Loucy (cell line): ENCODE measurements at regions not wholly inside any gene's neighbourhood (a gene's known extent, or its start where the extent isn't known, plus 50 kb on each side); places are given as distances from the start of the nearest gene placed in this dataset.

Experiments
- H2AFZ ChIP-seq: fragments of 200-600 bp; sonication (generic); 2 replicates; pipeline ENCODE4 v1.6.0; 2016; ENCODE audit warnings: antibody characterized with exemption, mild to moderate bottlenecking, low read length, moderate library complexity
- H3F3A ChIP-seq: fragments of 200-600 bp; 2 replicates; pipeline ENCODE4 v1.6.0; 2016; ENCODE audit warnings: antibody characterized with exemption, low read depth, mild to moderate bottlenecking
- H3K27me3 ChIP-seq: fragments of 200-600 bp; sonication (generic); 2 replicates; pipeline ENCODE4 v1.6.1; 2014; ENCODE audit warnings: low read length, mild to moderate bottlenecking; ENCODE audit not compliant: insufficient read depth, poor library complexity, severe bottlenecking
- H3K36me3 ChIP-seq: fragments of 200-600 bp; sonication (generic); 2 replicates; pipeline ENCODE4 v1.6.1; 2016; ENCODE audit warnings: low read length; ENCODE audit not compliant: insufficient read depth
- H3K4me1 ChIP-seq: fragments of 200-600 bp; sonication (generic); 2 replicates; pipeline ENCODE4 v1.5.1; 2014; ENCODE audit warnings: low read length, mild to moderate bottlenecking; ENCODE audit not compliant: insufficient read depth, poor library complexity, severe bottlenecking
- H3K4me2 ChIP-seq: fragments of 200-600 bp; sonication (generic); 2 replicates; pipeline ENCODE4 v1.6.0; 2014; ENCODE audit warnings: antibody characterized with exemption, low read length, low read depth, mild to moderate bottlenecking; ENCODE audit not compliant: poor library complexity, severe bottlenecking
- H3K4me3 ChIP-seq: fragments of 200-600 bp; sonication (generic); 2 replicates; pipeline ENCODE4 v1.5.1; 2014; ENCODE audit warnings: low read length, mild to moderate bottlenecking, mixed read lengths; ENCODE audit not compliant: poor library complexity, severe bottlenecking
- H3K79me2 ChIP-seq: fragments of 200-600 bp; sonication (generic); 2 replicates; pipeline ENCODE4 v1.6.1; 2014; ENCODE audit warnings: low read length; ENCODE audit not compliant: insufficient read depth
- H3K9ac ChIP-seq: fragments of 200-600 bp; sonication (generic); 2 replicates; pipeline ENCODE4 v1.6.0; 2014; ENCODE audit warnings: mild to moderate bottlenecking, low read depth, low read length, moderate library complexity; ENCODE audit not compliant: poor library complexity, severe bottlenecking
- H3K9me2 ChIP-seq: fragments of 200-600 bp; sonication (generic); replicated peaks from 2 replicates; pipeline ENCODE4 v1.6.1; 2016; ENCODE audit warnings: low read depth, low read length, mixed read lengths
- H3K9me3 ChIP-seq: fragments of 200-600 bp; sonication (generic); 2 replicates; pipeline ENCODE4 v1.6.1; 2014; ENCODE audit warnings: mild to moderate bottlenecking, antibody characterized with exemption, low read length, low read depth; ENCODE audit not compliant: insufficient read depth
- H4K20me1 ChIP-seq: fragments of 200-600 bp; sonication (generic); 2 replicates; pipeline ENCODE4 v1.6.0; 2014; ENCODE audit warnings: antibody characterized with exemption, low read length, mild to moderate bottlenecking; ENCODE audit not compliant: insufficient read depth, poor library complexity, severe bottlenecking
- EZH2phosphoT487 ChIP-seq: fragments of 200-600 bp; IDR thresholded peaks from 2 replicates; pipeline ENCODE4 v1.6.1; 2018; ENCODE audit warnings: antibody characterized with exemption, mild to moderate bottlenecking, moderate library complexity, borderline replicate concordance
- TF ChIP-seq, protein P1 (sequence below): fragments of 200-600 bp; sonication (generic); conservative IDR thresholded peaks from 2 replicates; pipeline ENCODE4 v1.5.1; 2014; ENCODE audit warnings: mild to moderate bottlenecking, antibody characterized with exemption, low read length

DNA sequence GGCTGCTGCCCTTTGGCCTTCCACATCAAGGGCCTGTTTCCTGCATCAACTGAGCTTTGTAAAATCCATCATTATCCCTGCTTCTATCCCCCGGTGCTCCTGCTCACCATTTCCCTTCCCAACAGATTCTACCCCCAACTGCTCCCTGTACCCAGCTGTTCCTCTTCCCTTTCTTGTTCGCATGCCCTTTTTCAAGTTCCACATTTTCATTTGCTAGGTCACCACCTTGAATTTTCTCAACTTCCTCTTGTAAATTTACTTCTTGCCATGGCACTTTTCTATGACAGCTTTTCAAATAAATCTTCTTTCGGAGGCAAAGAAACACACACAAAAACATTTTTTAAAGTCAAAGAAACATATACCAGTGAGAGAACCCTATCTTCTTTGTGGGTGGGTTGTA is 330.5 kb upstream of the ADGRL2 start:
- H3K4me2 ChIP-seq = no peak overlapping the region

GRCh38 chr1:81467383-81467782 is 333.4 kb upstream of the ADGRL2 start:
- Histone ChIP-seq H2AFZ (no peak overlapping the region), H3K27me3 (no peaks in the 10 kb centered on the region)

More for the DNA sequence above, 330.5 kb upstream of the ADGRL2 start:
- Histone ChIP-seq H3K79me2 (no peaks in the 10 kb centered on the region), H3K9me2 (no peaks in the 10 kb centered on the region), H3K9me3 (no peaks in the 10 kb centered on the region; the same call in 1 of the 2 replicates), H3K27me3 (no peaks in the 10 kb centered on the region), H3K4me3 (no peak overlapping the region), H2AFZ (no peak overlapping the region), H3F3A (no peaks in the 10 kb centered on the region), H3K36me3 (no peaks in the 10 kb centered on the region), H4K20me1 (no peaks in the 10 kb centered on the region), H3K4me1 (no peaks in the 10 kb centered on the region), H3K9ac (no peak overlapping the region)
- no peak for TF ChIP-seq EZH2phosphoT487
- TF ChIP-seq, protein P1, sequence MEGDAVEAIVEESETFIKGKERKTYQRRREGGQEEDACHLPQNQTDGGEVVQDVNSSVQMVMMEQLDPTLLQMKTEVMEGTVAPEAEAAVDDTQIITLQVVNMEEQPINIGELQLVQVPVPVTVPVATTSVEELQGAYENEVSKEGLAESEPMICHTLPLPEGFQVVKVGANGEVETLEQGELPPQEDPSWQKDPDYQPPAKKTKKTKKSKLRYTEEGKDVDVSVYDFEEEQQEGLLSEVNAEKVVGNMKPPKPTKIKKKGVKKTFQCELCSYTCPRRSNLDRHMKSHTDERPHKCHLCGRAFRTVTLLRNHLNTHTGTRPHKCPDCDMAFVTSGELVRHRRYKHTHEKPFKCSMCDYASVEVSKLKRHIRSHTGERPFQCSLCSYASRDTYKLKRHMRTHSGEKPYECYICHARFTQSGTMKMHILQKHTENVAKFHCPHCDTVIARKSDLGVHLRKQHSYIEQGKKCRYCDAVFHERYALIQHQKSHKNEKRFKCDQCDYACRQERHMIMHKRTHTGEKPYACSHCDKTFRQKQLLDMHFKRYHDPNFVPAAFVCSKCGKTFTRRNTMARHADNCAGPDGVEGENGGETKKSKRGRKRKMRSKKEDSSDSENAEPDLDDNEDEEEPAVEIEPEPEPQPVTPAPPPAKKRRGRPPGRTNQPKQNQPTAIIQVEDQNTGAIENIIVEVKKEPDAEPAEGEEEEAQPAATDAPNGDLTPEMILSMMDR = no peak

GRCh38 chr1:81466961-81467360 is 333.8 kb upstream of the ADGRL2 start:
- Histone ChIP-seq H3K9me3 (no peaks in the 10 kb centered on the region), H3K36me3 (no peaks in the 10 kb centered on the region), H3K27me3 (no peaks in the 10 kb centered on the region), H3K79me2 (no peaks in the 10 kb centered on the region), H3K4me2 (no peak overlapping the region), H3K4me3 (no peak overlapping the region), H3K9me2 (no peaks in the 10 kb centered on the region), H2AFZ (no peak overlapping the region), H4K20me1 (no peaks in the 10 kb centered on the region), H3K4me1 (no peaks in the 10 kb centered on the region), H3F3A (no peaks in the 10 kb centered on the region), H3K9ac (no peak overlapping the region)
- no peak for TF ChIP-seq EZH2phosphoT487
- TF ChIP-seq, protein P1 = no peak

More at GRCh38 chr1:81467383-81467782, 333.4 kb upstream of the ADGRL2 start:
- no peaks in the 10 kb centered on the region for H3K36me3 ChIP-seq
- TF ChIP-seq, protein P1 = no peak
- TF ChIP-seq EZH2phosphoT487 = no peak
- no peaks in the 10 kb centered on the region for H3K9me2 ChIP-seq
- no peak overlapping the region for H3K4me2 ChIP-seq
- H3K79me2 ChIP-seq = no peaks in the 10 kb centered on the region
- H3K9me3 ChIP-seq = no peaks in the 10 kb centered on the region
- no peak overlapping the region for H3K4me3 ChIP-seq
- no peaks in the 10 kb centered on the region for H3F3A ChIP-seq
- no peak overlapping the region for H3K9ac ChIP-seq
- H3K4me1 ChIP-seq = no peaks in the 10 kb centered on the region
- H4K20me1 ChIP-seq = no peaks in the 10 kb centered on the region
